Tibial nerve (tissue), 4 donors: ENCODE measurements at regions not wholly inside any gene's neighbourhood (a gene's known extent, or its start where the extent isn't known, plus 50 kb on each side); places are given as distances from the start of the nearest gene placed in this dataset. TPM values are rescaled to one million over a fixed set of nuclear protein-coding genes. Genes with fewer than 3 reads are reported as not detected.
"Not testable (repeated sequence)": the region's sequence is repeated elsewhere in the genome, so short reads cannot be mapped to it uniquely, and the experiment has no call there.

ENCODE experiments used
- DNase-seq, 2 donors: peaks; one replicate each; pipeline ENCODE4 v3.0.0-alpha.2; 2019; ENCODE audit warnings: low spot score in 2 of 2
- H3K27ac ChIP-seq, 4 donors: fragments of 200-600 bp; sonication (generic) in 3 of 4; one replicate each; pipeline ENCODE4 v1.5.1; 2017 to 2019; ENCODE audit warnings: mild to moderate bottlenecking in 1 of 4
- H3K27me3 ChIP-seq, 2 donors: fragments of 200-600 bp; sonication (generic) in 1 of 2; one replicate each; pipeline versions ENCODE4 v1.5.1 to v1.6.0; 2017 to 2019
- H3K36me3 ChIP-seq, 3 donors: fragments of 200-600 bp; sonication (generic); one replicate each; pipeline ENCODE4 v1.5.1; 2018 to 2019
- H3K4me1 ChIP-seq, 4 donors: fragments of 200-600 bp; sonication (generic) in 3 of 4; one replicate each; pipeline ENCODE4 v1.5.1; 2017 to 2019
- H3K4me3 ChIP-seq, 4 donors: fragments of 200-600 bp; sonication (generic) in 3 of 4; one replicate each; pipeline ENCODE4 v1.5.1; 2017 to 2019; ENCODE audit warnings: mild to moderate bottlenecking in 1 of 4, moderate library complexity in 1 of 4
- H3K9me3 ChIP-seq, 4 donors: fragments of 200-600 bp; sonication (generic) in 3 of 4; one replicate each; pipeline ENCODE4 v1.5.1; 2017 to 2019
- WGBS, 2 donors: methylation state at CpG; one replicate each; pipeline ENCODE4 v1.1.5; 2018; 5-methylcytosine and 5-hydroxymethylcytosine counted together
- small RNA-seq: library from RNA; depleted of rRNA; stranded (forward); fragments of <200 nt; gene quantifications from one replicate; pipeline ENCODE3, GENCODE V24; 2016

DNA sequence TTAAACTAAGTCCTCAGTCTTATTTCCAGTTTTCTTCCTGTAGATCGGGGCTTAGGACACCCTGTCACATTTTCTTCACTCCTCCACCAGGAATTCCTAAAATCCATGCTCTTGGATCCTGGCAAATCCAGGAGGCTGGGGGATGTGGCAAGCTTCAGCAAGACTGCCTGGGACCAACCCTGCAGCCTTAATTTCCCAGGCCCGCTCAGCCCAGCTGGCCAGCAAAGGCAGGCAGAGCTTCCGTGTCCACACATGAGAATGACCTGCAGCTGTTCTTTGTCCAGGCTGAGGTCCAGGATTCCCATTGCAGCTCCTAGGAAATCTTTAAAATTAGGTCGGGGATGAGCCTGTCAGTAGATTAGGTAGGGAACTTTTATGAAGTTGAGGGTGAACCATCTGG is 146.7 kb downstream of the OR4F15 start:
- not testable (repeated sequence) for H3K27ac ChIP-seq, H3K27me3 ChIP-seq, H3K9me3 ChIP-seq, H3K4me3 ChIP-seq, H3K4me1 ChIP-seq, DNase-seq, H3K36me3 ChIP-seq
- WGBS, 2 donors: no CpG with 5 or more reads among the region's 4 CpGs

DNA sequence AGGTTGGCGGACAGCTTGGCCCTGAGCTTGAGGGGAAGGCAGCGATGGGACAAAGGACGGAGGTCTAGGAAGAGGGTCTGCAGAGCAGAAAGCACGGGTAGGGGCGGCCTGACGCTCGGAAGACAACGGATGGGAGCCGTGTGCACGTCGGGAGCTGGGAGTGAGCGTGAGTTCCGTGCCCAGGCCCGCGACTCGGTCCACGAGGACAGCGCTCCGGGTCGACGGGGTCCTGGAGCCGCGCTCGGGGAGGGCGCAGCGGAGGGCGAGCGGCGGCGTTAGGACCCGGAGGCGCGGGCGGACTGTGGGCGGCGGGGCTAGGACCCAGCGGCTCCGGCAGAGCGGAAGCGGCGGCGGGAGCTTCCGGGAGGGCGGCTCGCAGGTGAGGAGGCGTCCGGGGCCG is 149.3 kb downstream of the OR4F15 start:
- peaks cover 0 to 20% (median 2%) of the 10 kb centered on the region in 4 donors for H3K4me1 ChIP-seq
- not testable (repeated sequence) for DNase-seq, H3K36me3 ChIP-seq, H3K27ac ChIP-seq, H3K9me3 ChIP-seq, H3K27me3 ChIP-seq
- H3K4me3 ChIP-seq: peak overlapping the region in 1 of 4 donors; percentile 35
- no CpG with 5 or more reads among the region's 48 CpGs for WGBS, 2 donors

DNA sequence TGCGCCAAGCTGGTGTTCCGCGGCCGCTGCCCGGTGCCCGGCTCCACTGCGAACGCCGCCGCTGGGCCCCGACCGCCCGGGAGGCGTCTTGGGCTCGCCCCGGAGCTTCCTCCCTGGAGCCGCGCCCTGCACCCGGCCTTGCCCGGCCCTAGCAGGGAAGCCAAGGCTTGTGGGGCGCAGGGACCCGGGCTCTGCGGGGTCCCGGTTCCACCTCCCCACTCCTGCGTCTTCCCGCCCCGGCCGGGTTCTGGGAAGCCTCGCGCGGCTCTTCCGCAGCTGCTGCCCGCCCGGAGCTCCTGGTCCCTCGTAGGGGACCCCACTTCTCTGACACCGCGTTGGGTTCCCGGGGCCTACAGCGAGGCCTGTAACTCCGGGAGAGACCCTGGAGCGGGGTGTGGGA is 149.8 kb downstream of the OR4F15 start:
- WGBS, 2 donors: no CpG with 5 or more reads among the region's 41 CpGs
- H3K9me3 ChIP-seq, DNase-seq, H3K36me3 ChIP-seq, H3K27me3 ChIP-seq, H3K27ac ChIP-seq: not testable (repeated sequence)
- peak overlapping the region in 2 of 4 donors; percentile 33 to 52 for H3K4me3 ChIP-seq
- H3K4me1 ChIP-seq: peaks cover 0 to 20% (median 2%) of the 10 kb centered on the region in 4 donors

DNA sequence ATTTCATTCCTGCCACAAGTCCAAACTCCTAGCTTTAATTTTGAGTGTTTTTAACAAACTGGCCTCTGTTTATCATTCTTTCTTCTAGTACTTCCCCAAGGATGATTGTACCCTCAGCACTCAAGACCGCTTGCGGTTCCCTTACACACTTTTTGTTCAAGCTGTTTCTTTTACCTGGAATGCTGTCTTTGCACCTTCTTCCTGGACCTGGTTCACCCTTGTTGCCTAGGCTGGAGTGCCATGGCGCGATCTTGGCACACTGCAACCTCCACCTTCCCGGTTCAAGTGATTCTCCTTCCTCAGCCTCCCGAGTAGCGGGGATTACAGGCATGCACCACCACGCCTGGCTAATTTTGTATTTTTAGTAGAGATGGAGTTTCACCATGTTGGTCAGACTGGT is 151.7 kb downstream of the OR4F15 start:
- WGBS, 2 donors: 96 to 98% methylated on average over 8 of the region's 8 CpGs
- not testable (repeated sequence) for H3K27ac ChIP-seq, H3K36me3 ChIP-seq, H3K9me3 ChIP-seq, H3K27me3 ChIP-seq, H3K4me3 ChIP-seq, DNase-seq
- peaks cover 0 to 23% (median 2%) of the 10 kb centered on the region in 4 donors for H3K4me1 ChIP-seq

DNA sequence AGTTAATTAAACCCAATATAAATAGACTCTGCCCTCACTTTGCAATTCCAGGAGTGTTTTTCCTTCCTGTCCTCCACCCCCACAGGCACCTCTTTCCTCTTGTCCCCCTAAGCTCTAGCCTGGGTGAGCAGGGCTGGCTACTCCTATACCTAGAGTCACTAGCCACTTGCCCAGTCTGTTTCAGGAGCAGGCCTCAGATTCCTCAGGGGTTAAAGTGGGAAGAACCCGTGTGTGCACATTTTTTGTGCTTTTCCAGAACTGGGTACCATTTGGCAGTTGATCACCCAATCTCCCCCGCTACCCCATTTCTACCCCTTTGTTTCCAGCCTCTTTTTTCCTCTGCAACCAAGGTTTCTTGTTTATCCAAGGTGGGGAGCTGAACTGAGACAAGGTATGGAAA is 153.4 kb downstream of the OR4F15 start:
- 64 to 75% methylated on average over 2 of the region's 2 CpGs for WGBS, 2 donors
- not testable (repeated sequence) for H3K36me3 ChIP-seq, DNase-seq, H3K27ac ChIP-seq, H3K27me3 ChIP-seq, H3K9me3 ChIP-seq, H3K4me3 ChIP-seq
- H3K4me1 ChIP-seq: peaks cover 0 to 23% (median 2%) of the 10 kb centered on the region in 4 donors

DNA sequence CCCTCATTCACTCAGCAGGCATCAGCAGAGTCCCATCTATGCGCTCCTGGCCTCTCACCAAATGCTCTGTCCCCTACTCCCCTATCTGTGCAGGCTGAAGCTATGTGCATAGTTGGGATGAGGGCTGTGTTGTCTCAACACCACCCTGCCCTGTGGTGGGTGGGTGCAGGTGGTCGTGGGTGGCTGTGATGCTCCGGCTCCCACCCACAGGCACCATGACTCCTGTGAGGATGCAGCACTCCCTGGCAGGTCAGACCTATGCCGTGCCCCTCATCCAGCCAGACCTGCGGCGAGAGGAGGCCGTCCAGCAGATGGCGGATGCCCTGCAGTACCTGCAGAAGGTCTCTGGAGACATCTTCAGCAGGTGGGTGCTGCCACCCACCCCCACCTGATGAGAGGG is 153.9 kb downstream of the OR4F15 start:
- H3K27ac ChIP-seq, H3K36me3 ChIP-seq, H3K4me3 ChIP-seq, DNase-seq, H3K27me3 ChIP-seq, H3K9me3 ChIP-seq: not testable (repeated sequence)
- 89 to 92% methylated on average over 8 of the region's 8 CpGs for WGBS, 2 donors
- peaks cover 0 to 23% (median 2%) of the 10 kb centered on the region in 4 donors for H3K4me1 ChIP-seq

DNA sequence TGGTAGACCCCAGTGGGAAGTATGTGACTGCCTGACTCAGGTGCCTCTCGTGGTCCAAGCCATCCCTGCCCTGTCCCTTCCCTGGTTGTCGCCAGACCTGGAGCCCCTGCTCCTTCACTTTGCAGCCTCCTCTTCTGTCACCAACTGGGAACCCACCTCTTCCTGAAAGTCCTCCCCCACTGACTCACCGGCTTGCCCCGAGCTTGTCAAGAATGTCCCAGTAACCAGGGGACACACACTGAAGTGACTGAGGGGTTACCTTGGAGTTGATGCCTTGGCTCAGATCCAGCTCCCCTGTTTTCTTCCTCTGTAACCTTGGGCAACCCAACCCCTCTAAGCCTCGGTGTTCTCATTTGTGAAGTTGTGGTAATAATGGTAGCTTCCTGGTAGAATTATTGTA is 155.4 kb downstream of the OR4F15 start:
- not testable (repeated sequence) for H3K27ac ChIP-seq, H3K9me3 ChIP-seq, H3K27me3 ChIP-seq, DNase-seq, H3K4me3 ChIP-seq, H3K36me3 ChIP-seq
- peaks cover 0 to 23% (median 2%) of the 10 kb centered on the region in 4 donors for H3K4me1 ChIP-seq
- WGBS, 2 donors: 86 to 92% methylated on average over 1 to 3 of the region's 5 CpGs

DNA sequence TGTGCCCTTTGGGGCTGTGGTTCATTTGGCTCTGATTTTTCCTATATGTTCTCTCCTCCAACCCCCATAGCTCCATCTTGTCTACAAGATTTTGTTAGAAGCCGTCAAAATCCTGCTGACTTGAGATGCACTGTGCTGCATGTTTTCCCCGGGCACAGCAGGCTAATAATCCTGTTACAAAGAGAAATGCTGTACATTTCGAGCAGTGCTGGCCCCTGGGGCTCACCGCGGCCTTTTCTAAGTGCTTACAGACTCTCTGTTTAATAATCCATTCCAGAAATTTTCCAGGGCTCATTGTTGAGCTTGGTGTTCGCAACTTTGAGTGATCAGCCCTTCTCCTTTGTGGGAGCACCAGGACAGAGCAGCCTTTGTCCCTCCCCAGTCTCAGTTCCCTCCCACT is 158.6 kb downstream of the OR4F15 start:
- H3K27me3 ChIP-seq, H3K9me3 ChIP-seq, H3K4me1 ChIP-seq, DNase-seq, H3K4me3 ChIP-seq, H3K27ac ChIP-seq, H3K36me3 ChIP-seq: not testable (repeated sequence)
- 27 to 43% methylated on average over 4 to 5 of the region's 6 CpGs for WGBS, 2 donors

DNA sequence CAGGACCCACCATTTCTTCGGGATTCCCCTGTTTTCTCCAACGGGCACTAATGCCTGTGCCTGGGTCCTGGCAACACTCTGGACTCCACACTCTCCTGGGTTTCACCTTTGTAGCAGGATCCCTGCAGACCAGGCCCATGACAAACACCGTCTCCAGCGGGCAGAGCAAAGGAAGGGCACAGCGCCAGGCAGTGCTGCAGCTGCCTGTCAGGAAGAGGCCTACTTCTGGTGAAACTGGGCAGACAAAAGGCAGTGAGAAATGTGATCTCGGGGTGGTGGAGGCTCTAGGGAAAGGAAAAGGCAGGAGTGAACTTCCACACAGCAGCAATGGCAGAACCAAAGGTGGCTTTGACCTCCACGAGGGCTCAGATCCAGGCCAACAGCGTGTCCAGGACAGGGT is 165.3 kb downstream of the OR4F15 start:
- not testable (repeated sequence) for H3K27me3 ChIP-seq, DNase-seq, H3K4me3 ChIP-seq, H3K27ac ChIP-seq, H3K36me3 ChIP-seq, H3K9me3 ChIP-seq, H3K4me1 ChIP-seq
- WGBS, 2 donors: no CpG with 5 or more reads among the region's 8 CpGs

DNA sequence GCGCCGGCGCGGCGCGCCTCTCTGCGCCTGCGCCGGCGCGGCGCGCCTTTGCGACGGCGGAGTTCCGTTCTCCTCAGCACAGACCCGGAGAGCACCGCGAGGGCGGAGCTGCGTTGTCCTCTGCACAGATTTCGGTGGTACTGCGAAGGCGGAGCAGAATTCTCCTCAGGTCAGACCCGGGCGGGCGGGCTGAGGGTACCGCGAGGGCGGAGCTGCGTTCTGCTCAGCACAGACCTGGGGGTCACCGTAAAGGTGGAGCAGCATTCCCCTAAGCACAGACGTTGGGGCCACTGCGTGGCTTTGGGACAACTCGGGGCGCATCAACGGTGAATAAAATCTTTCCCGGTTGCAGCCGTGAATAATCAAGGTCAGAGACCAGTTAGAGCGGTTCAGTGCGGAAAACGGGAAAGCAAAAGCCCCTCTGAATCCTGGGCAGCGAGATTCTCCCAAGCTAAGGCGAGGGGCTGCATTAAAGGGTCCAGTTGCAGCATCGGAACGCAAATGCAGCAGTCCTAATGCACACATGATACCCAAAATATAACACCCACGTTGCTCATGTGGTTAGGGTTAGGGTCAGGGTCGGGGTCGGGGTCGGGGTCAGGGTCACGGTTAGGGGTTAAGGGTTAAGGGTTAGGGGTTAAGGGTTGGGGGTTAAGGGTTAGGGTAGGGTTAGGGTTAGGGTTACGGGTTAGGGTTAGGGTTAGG is 168.4 kb downstream of the OR4F15 start:
- H3K4me3 ChIP-seq, H3K27me3 ChIP-seq, DNase-seq, H3K36me3 ChIP-seq, H3K27ac ChIP-seq, H3K9me3 ChIP-seq, H3K4me1 ChIP-seq: not testable (repeated sequence)
- WGBS, 2 donors: no CpG with 5 or more reads among the region's 53 CpGs

Small RNA genes lying in the stretch of these regions (small RNA-seq; reads per million reads assigned to genes)
- not detected for gene AC140725.2
- gene MIR6859-3: not detected
